ENCODE measurements at regions not wholly inside any gene's neighbourhood (a gene's known extent, or its start where the extent isn't known, plus 50 kb on each side); places are given as distances from the start of the nearest gene placed in this dataset.

DNA sequence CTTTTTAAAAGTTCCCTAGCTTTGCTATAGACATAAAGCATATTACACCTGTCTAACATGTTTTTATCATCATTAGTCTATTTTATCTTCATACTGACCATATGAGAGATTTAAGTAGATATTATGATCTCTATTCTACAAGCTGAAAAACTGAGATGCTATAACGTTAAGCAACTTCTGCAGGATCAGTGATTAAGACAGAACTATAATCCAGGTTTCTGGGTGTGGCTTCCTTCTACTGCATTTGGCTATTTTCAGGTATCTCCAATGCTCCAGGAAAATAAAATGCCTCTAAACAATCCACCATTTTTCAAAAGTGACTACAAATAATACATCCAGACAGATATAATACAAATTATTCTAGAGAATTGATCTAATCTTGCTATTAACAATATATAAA lies 53.4 kb downstream of the RGS2 start:
- ATAC-seq (ENCODE audit: low FRiP score in 2 of 2) (no peak), DNase-seq (no peak)
- Histone ChIP-seq H3K27ac (no peak overlapping the region), H3K9me3 (no peaks in the 10 kb centered on the region), H3K4me3 (no peak overlapping the region), H3K4me1 (no peaks in the 10 kb centered on the region), H3K27me3 (no peaks in the 10 kb centered on the region), H3K36me3 (no peaks in the 10 kb centered on the region)
- 79% methylated on average over 1 of the region's 1 CpG for WGBS, 2 donors
- TF ChIP-seq, protein P1, sequence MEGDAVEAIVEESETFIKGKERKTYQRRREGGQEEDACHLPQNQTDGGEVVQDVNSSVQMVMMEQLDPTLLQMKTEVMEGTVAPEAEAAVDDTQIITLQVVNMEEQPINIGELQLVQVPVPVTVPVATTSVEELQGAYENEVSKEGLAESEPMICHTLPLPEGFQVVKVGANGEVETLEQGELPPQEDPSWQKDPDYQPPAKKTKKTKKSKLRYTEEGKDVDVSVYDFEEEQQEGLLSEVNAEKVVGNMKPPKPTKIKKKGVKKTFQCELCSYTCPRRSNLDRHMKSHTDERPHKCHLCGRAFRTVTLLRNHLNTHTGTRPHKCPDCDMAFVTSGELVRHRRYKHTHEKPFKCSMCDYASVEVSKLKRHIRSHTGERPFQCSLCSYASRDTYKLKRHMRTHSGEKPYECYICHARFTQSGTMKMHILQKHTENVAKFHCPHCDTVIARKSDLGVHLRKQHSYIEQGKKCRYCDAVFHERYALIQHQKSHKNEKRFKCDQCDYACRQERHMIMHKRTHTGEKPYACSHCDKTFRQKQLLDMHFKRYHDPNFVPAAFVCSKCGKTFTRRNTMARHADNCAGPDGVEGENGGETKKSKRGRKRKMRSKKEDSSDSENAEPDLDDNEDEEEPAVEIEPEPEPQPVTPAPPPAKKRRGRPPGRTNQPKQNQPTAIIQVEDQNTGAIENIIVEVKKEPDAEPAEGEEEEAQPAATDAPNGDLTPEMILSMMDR (IDR thresholded peaks at IDR 0.05), result no peak
- TF ChIP-seq POLR2A (IDR thresholded peaks at IDR 0.05) (no peak), POLR2AphosphoS5 (IDR thresholded peaks at IDR 0.05) (no peak), EP300 (IDR thresholded peaks at IDR 0.05) (no peak)

DNA sequence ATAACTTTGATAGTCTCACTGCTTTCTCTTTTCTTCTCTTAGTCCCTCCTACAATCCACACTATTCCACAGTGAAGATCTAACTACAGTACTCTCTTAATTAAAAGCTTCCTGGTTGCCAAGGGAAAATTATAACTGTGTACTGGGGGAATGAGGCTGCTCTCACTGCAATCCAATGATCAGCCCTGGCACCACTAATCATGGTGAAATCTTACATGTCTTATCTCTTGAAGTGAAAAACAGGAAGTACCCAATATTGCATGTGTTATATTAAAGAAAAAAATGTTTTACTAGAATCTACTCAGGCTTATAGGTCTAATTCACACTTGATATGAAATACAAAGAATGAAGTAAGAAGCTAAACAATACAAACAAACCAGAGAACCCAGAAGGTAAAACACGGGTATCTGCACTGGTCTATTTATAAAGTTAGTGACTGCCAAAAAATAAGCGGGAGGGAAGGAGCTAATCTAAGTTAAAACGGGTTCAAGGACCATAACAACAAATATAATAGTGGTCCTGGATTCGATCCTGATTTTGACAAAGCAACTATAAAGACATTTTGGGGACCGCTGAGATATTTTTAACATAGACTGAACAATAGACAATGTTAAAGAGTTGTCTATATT lies 57.5 kb downstream of the RGS2 start:
- ATAC-seq (ENCODE audit: low FRiP score in 2 of 2) (no peak), DNase-seq (no peak)
- Histone ChIP-seq H3K27me3 (no peaks in the 10 kb centered on the region), H3K9me3 (no peaks in the 10 kb centered on the region), H3K27ac (no peak overlapping the region), H3K36me3 (no peaks in the 10 kb centered on the region), H3K4me3 (no peak overlapping the region), H3K4me1 (no peaks in the 10 kb centered on the region)
- no peak for TF ChIP-seq POLR2A (IDR thresholded peaks at IDR 0.05)
- TF ChIP-seq, protein P1 (IDR thresholded peaks at IDR 0.05), result no peak
- no peak for TF ChIP-seq POLR2AphosphoS5 (IDR thresholded peaks at IDR 0.05)
- no peak for TF ChIP-seq EP300 (IDR thresholded peaks at IDR 0.05)
- WGBS, 2 donors, result 62 to 63% methylated on average over 5 of the region's 5 CpGs

DNA sequence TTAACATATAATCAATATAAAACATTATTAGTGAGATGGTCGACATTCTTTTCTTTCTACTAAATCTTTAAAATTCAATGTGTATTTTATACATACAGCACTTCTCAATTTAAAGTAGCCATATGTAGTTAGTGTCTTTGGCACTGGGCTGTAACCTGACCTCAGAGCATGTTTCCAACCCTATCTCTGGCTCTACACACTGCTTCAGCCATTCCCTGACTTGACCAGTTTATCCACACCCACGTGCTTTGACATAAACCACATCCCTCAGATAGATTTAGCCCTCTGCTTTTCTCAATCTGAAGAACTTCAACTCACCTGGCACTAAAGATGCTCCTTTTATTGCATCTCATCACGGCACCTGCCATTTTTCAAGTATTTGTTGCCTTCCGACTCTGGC lies 58.3 kb downstream of the RGS2 start:
- Histone ChIP-seq H3K4me3 (no peak overlapping the region), H3K27me3 (no peaks in the 10 kb centered on the region), H3K36me3 (no peaks in the 10 kb centered on the region), H3K9me3 (no peaks in the 10 kb centered on the region), H3K4me1 (no peaks in the 10 kb centered on the region), H3K27ac (no peak overlapping the region)
- ATAC-seq (ENCODE audit: low FRiP score in 2 of 2), result no peak
- DNase-seq, result no peak
- WGBS, 2 donors, result 84 to 94% methylated on average over 4 of the region's 4 CpGs
- TF ChIP-seq, protein P1 (IDR thresholded peaks at IDR 0.05), result no peak
- no peak for TF ChIP-seq POLR2AphosphoS5 (IDR thresholded peaks at IDR 0.05)
- no peak for TF ChIP-seq EP300 (IDR thresholded peaks at IDR 0.05)
- no peak for TF ChIP-seq POLR2A (IDR thresholded peaks at IDR 0.05)

DNA sequence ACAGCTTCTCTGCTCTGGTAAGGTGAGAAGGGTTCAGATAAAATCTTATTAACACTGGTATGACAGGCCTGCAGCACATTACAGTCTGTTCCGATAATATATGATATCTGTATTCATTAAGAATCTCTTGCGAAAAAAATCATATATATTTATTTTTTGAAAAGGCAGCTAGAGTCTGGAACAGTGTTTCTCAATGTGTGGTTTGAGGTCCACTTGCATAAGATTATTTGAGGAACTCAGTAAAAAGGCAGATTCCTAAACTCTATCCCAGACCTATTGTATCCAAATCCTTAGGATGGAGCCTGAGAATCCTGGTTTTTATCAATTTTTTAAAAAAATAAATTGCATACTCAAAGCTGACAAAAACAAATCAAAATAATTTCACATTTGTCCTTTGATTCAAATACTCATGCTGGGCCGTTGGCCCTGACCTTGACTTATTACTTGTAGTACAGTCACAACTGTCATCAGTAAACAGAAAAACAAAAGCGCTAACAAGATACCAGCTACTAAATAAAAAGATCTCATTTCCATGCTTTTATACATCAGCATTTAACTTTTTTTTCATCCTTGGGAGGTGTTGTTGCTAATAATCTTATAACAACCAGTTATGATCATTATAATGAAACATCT lies 60.6 kb downstream of the RGS2 start:
- peaks cover 0 to 2% (median 0%) of the 10 kb centered on the region in 4 donors for H3K4me1 ChIP-seq
- H3K9me3 ChIP-seq, result no peaks in the 10 kb centered on the region
- H3K27me3 ChIP-seq, result no peaks in the 10 kb centered on the region
- H3K27ac ChIP-seq, result no peak overlapping the region
- no peaks in the 10 kb centered on the region for H3K36me3 ChIP-seq
- TF ChIP-seq POLR2AphosphoS5 (IDR thresholded peaks at IDR 0.05) (no peak), EP300 (IDR thresholded peaks at IDR 0.05) (no peak), POLR2A (IDR thresholded peaks at IDR 0.05) (no peak)
- TF ChIP-seq, protein P1 (IDR thresholded peaks at IDR 0.05), result no peak
- ATAC-seq (ENCODE audit: low FRiP score in 2 of 2) (no peak), DNase-seq (no peak)
- no peak overlapping the region for H3K4me3 ChIP-seq
- WGBS, 2 donors, result 67 to 85% methylated on average over 4 of the region's 4 CpGs

DNA sequence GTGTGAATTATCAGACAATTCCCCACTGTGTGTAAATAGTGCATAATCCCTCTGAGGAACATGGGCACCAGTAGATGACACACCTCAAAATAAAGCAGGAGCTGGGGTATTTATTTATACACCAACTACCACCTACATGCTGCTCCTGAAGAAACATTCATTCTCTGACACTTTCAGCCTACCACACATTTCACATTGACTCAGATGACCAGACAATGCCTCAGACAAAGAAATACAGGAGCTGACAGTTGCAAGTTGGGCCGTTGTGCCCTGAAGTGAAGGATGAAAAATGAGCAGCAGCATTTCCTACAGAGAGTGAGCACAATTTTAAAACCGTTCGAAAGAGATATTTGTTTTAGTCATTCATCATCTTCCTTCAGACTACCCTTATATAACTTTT lies 63.2 kb downstream of the RGS2 start:
- Histone ChIP-seq H3K9me3 (no peaks in the 10 kb centered on the region), H3K27ac (no peak overlapping the region), H3K4me3 (no peak overlapping the region), H3K27me3 (no peaks in the 10 kb centered on the region), H3K4me1 (peaks cover 0 to 4% (median 0%) of the 10 kb centered on the region in 4 donors), H3K36me3 (no peaks in the 10 kb centered on the region)
- DNase-seq (no peak), ATAC-seq (ENCODE audit: low FRiP score in 2 of 2) (no peak)
- 63 to 78% methylated on average over 3 of the region's 3 CpGs for WGBS, 2 donors
- TF ChIP-seq POLR2AphosphoS5 (IDR thresholded peaks at IDR 0.05) (no peak), POLR2A (IDR thresholded peaks at IDR 0.05) (no peak), EP300 (IDR thresholded peaks at IDR 0.05) (no peak)
- TF ChIP-seq, protein P1 (IDR thresholded peaks at IDR 0.05), result no peak

Data from upper lobe of left lung (tissue), 6 donors.